Neuronal stem cell (in vitro differentiated cells): ENCODE measurements at regions not wholly inside any gene's neighbourhood (a gene's known extent, or its start where the extent isn't known, plus 50 kb on each side); places are given as distances from the start of the nearest gene placed in this dataset.

Experiments used
- DNase-seq: peaks from one replicate; pipeline ENCODE4 v3.0.0-alpha.2; 2013; ENCODE audit warnings: low spot score
- H2AFZ ChIP-seq: one replicate; pipeline ENCODE4 v1.6.1; 2013; ENCODE audit warnings: mild to moderate bottlenecking, low read length, inconsistent platforms
- H2AK5ac ChIP-seq: 2 replicates; pipeline ENCODE4 v1.6.1; 2013; ENCODE audit warnings: low read depth, mild to moderate bottlenecking, inconsistent platforms, low read length, moderate library complexity, mixed read lengths
- H2BK120ac ChIP-seq: 2 replicates; pipeline ENCODE4 v1.6.1; 2013; ENCODE audit warnings: low read depth, mild to moderate bottlenecking, inconsistent platforms, low read length, moderate library complexity, mixed read lengths
- H2BK12ac ChIP-seq: one replicate; pipeline ENCODE4 v1.6.1; 2013; ENCODE audit warnings: low read length, inconsistent platforms
- H2BK15ac ChIP-seq: 2 replicates; pipeline ENCODE4 v1.6.1; 2013; ENCODE audit warnings: mild to moderate bottlenecking, low read length, inconsistent platforms, mixed read lengths
- H2BK5ac ChIP-seq: one replicate; pipeline ENCODE4 v1.6.1; 2013; ENCODE audit warnings: inconsistent platforms, mild to moderate bottlenecking, low read length, moderate library complexity
- H3K14ac ChIP-seq: one replicate; pipeline ENCODE4 v1.6.1; 2013; ENCODE audit warnings: low read length, inconsistent platforms
- H3K18ac ChIP-seq: 2 replicates; pipeline ENCODE4 v1.6.1; 2013; ENCODE audit warnings: low read length, inconsistent platforms
- H3K23ac ChIP-seq: 2 replicates; pipeline ENCODE4 v1.6.1; 2013; ENCODE audit warnings: low read depth, mild to moderate bottlenecking, mixed read lengths, low read length, inconsistent platforms; ENCODE audit not compliant: poor library complexity
- H3K27ac ChIP-seq: replicated peaks from 3 replicates; pipeline ENCODE4 v1.5.1; 2013; ENCODE audit warnings: low read length, inconsistent platforms
- H3K27me3 ChIP-seq, 3 experiments: 2 replicates each; pipeline ENCODE4 v1.6.1; 2013; ENCODE audit warnings: low read length in 3 of 3, mild to moderate bottlenecking in 2 of 3, inconsistent platforms in 1 of 3, low read depth in 1 of 3, mixed read lengths in 1 of 3, moderate library complexity in 1 of 3; ENCODE audit not compliant: control insufficient read depth in 3 of 3, insufficient read depth in 3 of 3
- H3K36me3 ChIP-seq, 2 donors: replicated peaks in 1 of 2; 2 replicates each; pipeline ENCODE4 v1.6.1; 2013; ENCODE audit warnings: low read length in 2 of 2; ENCODE audit not compliant: control insufficient read depth in 2 of 2, insufficient read depth in 2 of 2
- H3K4ac ChIP-seq: 2 replicates; pipeline ENCODE4 v1.6.1; 2013; ENCODE audit warnings: inconsistent platforms, mild to moderate bottlenecking, low read length, moderate library complexity
- H3K4me1 ChIP-seq, 2 donors: 1 replicate in 1 of 2; 2 replicates in 1 of 2; pipeline ENCODE4 v1.6.1; 2013; ENCODE audit warnings: low read length in 2 of 2, low read depth in 1 of 2; ENCODE audit not compliant: control insufficient read depth in 2 of 2, insufficient read depth in 1 of 2
- H3K4me2 ChIP-seq: one replicate; pipeline ENCODE4 v1.6.1; 2013; ENCODE audit warnings: mild to moderate bottlenecking, low read length, inconsistent platforms; ENCODE audit not compliant: insufficient read depth, poor library complexity, severe bottlenecking
- H3K4me3 ChIP-seq, 2 donors: 2 replicates each; pipeline ENCODE4 v1.5.1; 2013; ENCODE audit warnings: low read length in 2 of 2, mild to moderate bottlenecking in 2 of 2, inconsistent platforms in 1 of 2, moderate library complexity in 1 of 2
- H3K79me1 ChIP-seq: one replicate; pipeline ENCODE4 v1.6.1; 2013; ENCODE audit warnings: low read depth, mild to moderate bottlenecking, inconsistent platforms, low read length, moderate library complexity
- H3K9ac ChIP-seq: one replicate; pipeline ENCODE4 v1.6.1; 2013; ENCODE audit warnings: mild to moderate bottlenecking, low read depth, low read length, inconsistent platforms; ENCODE audit not compliant: poor library complexity
- H3K9me3 ChIP-seq, 2 donors: replicated peaks in 1 of 2; 2 replicates each; pipeline versions ENCODE3 to v1.6.1; 2013; ENCODE audit warnings: low read length in 2 of 2, mild to moderate bottlenecking in 2 of 2, inconsistent platforms in 1 of 2, low read depth in 1 of 2, mixed read lengths in 1 of 2, moderate library complexity in 1 of 2; ENCODE audit not compliant: control insufficient read depth in 2 of 2, insufficient read depth in 1 of 2
- H4K8ac ChIP-seq: one replicate; pipeline ENCODE4 v1.6.1; 2013; ENCODE audit warnings: low read depth, mild to moderate bottlenecking, inconsistent platforms, low read length, moderate library complexity
- H4K91ac ChIP-seq: one replicate; pipeline ENCODE4 v1.6.1; 2013; ENCODE audit warnings: low read length, low read depth, mild to moderate bottlenecking, inconsistent platforms; ENCODE audit not compliant: poor library complexity
- WGBS, 2 donors: extraction: QIAGEN DNeasy Blood & Tissue Kit; methylation state at CpG; one replicate each; pipeline ENCODE4 v1.1.7; 2013; ENCODE audit warnings: missing lambda C conversion rate in 2 of 2, mixed read lengths in 1 of 2; ENCODE audit not compliant: insufficient read length in 2 of 2, insufficient replicate concordance in 1 of 2; ENCODE audit errors: extremely low coverage in 2 of 2; 5-methylcytosine and 5-hydroxymethylcytosine counted together

GRCh38 chr2:139990646-139991335 lies 1210.6 kb upstream of the NXPH2 start:
- no peak overlapping the region for H2AFZ ChIP-seq
- H3K9me3 ChIP-seq: peaks cover 0 to 4% of the 10 kb centered on the region in 2 donors
- H3K23ac ChIP-seq: no peak overlapping the region
- H3K4me2 ChIP-seq: no peak overlapping the region
- no peak overlapping the region for H2BK5ac ChIP-seq
- H3K27ac ChIP-seq: no peak overlapping the region
- H3K36me3 ChIP-seq: no peaks in the 10 kb centered on the region
- H2BK15ac ChIP-seq: no peak overlapping the region
- H2AK5ac ChIP-seq: no peak overlapping the region
- no peaks in the 10 kb centered on the region for H3K4me1 ChIP-seq
- H3K14ac ChIP-seq: no peak overlapping the region
- no peak overlapping the region for H2BK12ac ChIP-seq
- no peak overlapping the region for H3K9ac ChIP-seq
- WGBS, 2 donors: no CpG with 5 or more reads among the region's 40 CpGs
- no peak overlapping the region for H3K4me3 ChIP-seq
- no peak overlapping the region for H3K18ac ChIP-seq
- H2BK120ac ChIP-seq: no peak overlapping the region
- H3K4ac ChIP-seq: no peak overlapping the region
- H4K8ac ChIP-seq: no peak overlapping the region
- H3K27me3 ChIP-seq: no peaks in the 10 kb centered on the region
- no peak for DNase-seq
- H3K79me1 ChIP-seq: no peaks in the 10 kb centered on the region
- no peak overlapping the region for H4K91ac ChIP-seq

- no peak overlapping the region for H3K27ac ChIP-seq
- H3K9me3 ChIP-seq: no peaks in the 10 kb centered on the region
- H3K18ac ChIP-seq: no peak overlapping the region
- H2BK120ac ChIP-seq: no peak overlapping the region
- H2BK5ac ChIP-seq: no peak overlapping the region
- H3K27me3 ChIP-seq: no peaks in the 10 kb centered on the region
- H3K36me3 ChIP-seq: no peaks in the 10 kb centered on the region
- no peak overlapping the region for H2AK5ac ChIP-seq
- H3K79me1 ChIP-seq: no peaks in the 10 kb centered on the region
- H4K8ac ChIP-seq: no peak overlapping the region
- no peak overlapping the region for H2BK12ac ChIP-seq
- no peak overlapping the region for H4K91ac ChIP-seq
- no peak overlapping the region for H3K4me2 ChIP-seq
- WGBS, 2 donors: no CpG with 5 or more reads among the region's 3 CpGs
- no peak overlapping the region for H3K9ac ChIP-seq
- no peak overlapping the region for H3K4ac ChIP-seq
- no peak overlapping the region for H3K4me3 ChIP-seq
- no peak for DNase-seq
- no peak overlapping the region for H3K14ac ChIP-seq
- H2BK15ac ChIP-seq: no peak overlapping the region
- H3K23ac ChIP-seq: no peak overlapping the region
- no peaks in the 10 kb centered on the region for H3K4me1 ChIP-seq
- no peak overlapping the region for H2AFZ ChIP-seq
These were observed 1189.1 kb upstream of the NXPH2 start for GRCh38 chr2:139969323-139969722.

- H3K4ac ChIP-seq: no peak overlapping the region
- no peak overlapping the region for H3K23ac ChIP-seq
- no peak overlapping the region for H3K4me2 ChIP-seq
- H2BK15ac ChIP-seq: no peak overlapping the region
- no peak for DNase-seq
- H3K14ac ChIP-seq: no peak overlapping the region
- H3K27me3 ChIP-seq: no peaks in the 10 kb centered on the region
- no peak overlapping the region for H3K18ac ChIP-seq
- H3K9me3 ChIP-seq: no peaks in the 10 kb centered on the region
- no peak overlapping the region for H2BK120ac ChIP-seq
- H2BK5ac ChIP-seq: no peak overlapping the region
- H4K91ac ChIP-seq: no peak overlapping the region
- no peaks in the 10 kb centered on the region for H3K79me1 ChIP-seq
- no CpG with 5 or more reads among the region's 5 CpGs for WGBS, 2 donors
- no peaks in the 10 kb centered on the region for H3K4me1 ChIP-seq
- H3K9ac ChIP-seq: no peak overlapping the region
- H2BK12ac ChIP-seq: no peak overlapping the region
- H3K27ac ChIP-seq: no peak overlapping the region
- no peaks in the 10 kb centered on the region for H3K36me3 ChIP-seq
- H3K4me3 ChIP-seq: no peak overlapping the region
- H4K8ac ChIP-seq: no peak overlapping the region
- H2AFZ ChIP-seq: no peak overlapping the region
- no peak overlapping the region for H2AK5ac ChIP-seq
These were observed 1188.4 kb upstream of the NXPH2 start for GRCh38 chr2:139968588-139968987.

- no CpG with 5 or more reads among the region's 1 CpG for WGBS, 2 donors
These were observed 1187.5 kb upstream of the NXPH2 start for GRCh38 chr2:139967665-139968064.

More at GRCh38 chr2:139967665-139968064, 1187.5 kb upstream of the NXPH2 start:
- Histone ChIP-seq H2BK12ac (no peak overlapping the region), H3K27me3 (no peaks in the 10 kb centered on the region), H4K8ac (no peak overlapping the region), H3K9ac (no peak overlapping the region), H2AK5ac (no peak overlapping the region), H3K4me2 (no peak overlapping the region), H3K4ac (no peak overlapping the region), H3K23ac (no peak overlapping the region), H2BK120ac (no peak overlapping the region), H3K18ac (no peak overlapping the region), H2AFZ (no peak overlapping the region), H3K36me3 (no peaks in the 10 kb centered on the region), H3K79me1 (no peaks in the 10 kb centered on the region), H4K91ac (no peak overlapping the region), H3K4me3 (no peak overlapping the region), H2BK15ac (no peak overlapping the region), H3K14ac (no peak overlapping the region), H3K27ac (no peak overlapping the region), H3K4me1 (no peaks in the 10 kb centered on the region), H3K9me3 (no peaks in the 10 kb centered on the region), H2BK5ac (no peak overlapping the region)
- DNase-seq: no peak
